ENCODE measurements at regions not wholly inside any gene's neighbourhood (a gene's known extent, or its start where the extent isn't known, plus 50 kb on each side); places are given as distances from the start of the nearest gene placed in this dataset.

DNA sequence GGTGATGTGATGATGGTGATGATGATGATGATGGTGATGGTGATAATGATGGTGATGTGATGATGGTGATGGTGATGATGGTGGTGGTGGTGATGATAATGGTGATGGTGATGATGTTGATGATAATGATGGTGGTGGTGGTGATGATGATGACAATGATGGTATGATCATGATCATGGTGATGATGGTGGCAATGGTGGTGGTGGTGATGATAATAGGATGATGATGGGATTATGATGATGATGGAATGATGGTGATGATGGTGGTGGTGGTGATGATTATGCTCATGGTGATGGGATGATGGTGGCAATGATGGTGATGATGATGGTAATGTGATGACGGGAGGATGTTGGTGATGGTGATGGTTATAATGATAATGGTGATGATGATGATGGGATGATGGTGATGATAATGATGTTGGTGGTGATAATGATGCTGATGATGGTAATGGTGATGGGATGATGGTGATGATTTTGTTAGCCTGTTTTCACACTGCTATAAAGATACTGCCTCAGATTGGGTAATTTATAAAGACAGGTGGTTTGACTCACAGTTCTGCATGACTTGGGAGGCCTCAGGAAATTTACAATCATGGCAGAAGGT is 314.8 kb upstream of the SFSWAP start:
- no peak overlapping the region for H3K9ac ChIP-seq (ENCODE audit: low read length)
- no peak overlapping the region for H2AFZ ChIP-seq (ENCODE audit: low read depth, low read length)
- H3K9me3 ChIP-seq (ENCODE audit: low read length), result no peaks in the 10 kb centered on the region
- no peaks in the 10 kb centered on the region for H3K27me3 ChIP-seq (ENCODE audit: insufficient read depth, low read depth, low read length)
- H3K36me3 ChIP-seq (ENCODE audit: insufficient read depth, low read length), result no peaks in the 10 kb centered on the region
- no peak overlapping the region for H3K27ac ChIP-seq (ENCODE audit: low read length)
- no peak overlapping the region for H3K4me3 ChIP-seq (ENCODE audit: low read length)
- no peaks in the 10 kb centered on the region for H3K79me2 ChIP-seq (replicated peaks; ENCODE audit: insufficient read depth, low read length)
- H3K4me2 ChIP-seq (ENCODE audit: low read length), result no peak overlapping the region
- H3F3A ChIP-seq (ENCODE audit: insufficient read depth, low read length, poor library complexity, severe bottlenecking), result no peaks in the 10 kb centered on the region
- no peaks in the 10 kb centered on the region for H3K9me2 ChIP-seq (ENCODE audit: insufficient read depth, low read length)
- TF ChIP-seq TAF1 (IDR thresholded peaks at IDR 0.05; ENCODE audit: low read depth) (no peak), REST (IDR thresholded peaks at IDR 0.05; ENCODE audit: borderline replicate concordance) (no peak)
- H4K20me1 ChIP-seq (ENCODE audit: insufficient read depth), result no peaks in the 10 kb centered on the region

GRCh38 chr12:131397493-131398181 is 313.3 kb upstream of the SFSWAP start:
- TF ChIP-seq EZH2 (IDR thresholded peaks at IDR 0.05; ENCODE audit: borderline replicate concordance, insufficient read depth, low read length, poor library complexity, severe bottlenecking) (no peak), SMC3 (conservative IDR thresholded peaks at IDR 0.05; ENCODE audit: poor library complexity) (no peak), TAF1 (IDR thresholded peaks at IDR 0.05; ENCODE audit: low read depth) (no peak)
- no peak overlapping the region for H3K4me2 ChIP-seq (ENCODE audit: low read length)
- H3K9me2 ChIP-seq (ENCODE audit: insufficient read depth, low read length), result no peaks in the 10 kb centered on the region
- no peak overlapping the region for H3K4me3 ChIP-seq (ENCODE audit: low read length)
- no peaks in the 10 kb centered on the region for H4K20me1 ChIP-seq (ENCODE audit: insufficient read depth)
- no peak overlapping the region for H3K27ac ChIP-seq (ENCODE audit: low read length)
- no peaks in the 10 kb centered on the region for H3K79me2 ChIP-seq (replicated peaks; ENCODE audit: insufficient read depth, low read length)
- no peaks in the 10 kb centered on the region for H3F3A ChIP-seq (ENCODE audit: insufficient read depth, low read length, poor library complexity, severe bottlenecking)
- H3K9ac ChIP-seq (ENCODE audit: low read length), result no peak overlapping the region
- H2AFZ ChIP-seq (ENCODE audit: low read depth, low read length), result no peak overlapping the region
- no peaks in the 10 kb centered on the region for H3K36me3 ChIP-seq (ENCODE audit: insufficient read depth, low read length)
- no peaks in the 10 kb centered on the region for H3K9me3 ChIP-seq (ENCODE audit: low read length)
- H3K27me3 ChIP-seq (ENCODE audit: insufficient read depth, low read depth, low read length), result no peaks in the 10 kb centered on the region

GRCh38 chr12:131399000-131399399 is 311.9 kb upstream of the SFSWAP start:
- H3F3A ChIP-seq (ENCODE audit: insufficient read depth, low read length, poor library complexity, severe bottlenecking), result no peaks in the 10 kb centered on the region
- no peak overlapping the region for H3K4me3 ChIP-seq (ENCODE audit: low read length)
- no peak overlapping the region for H2AFZ ChIP-seq (ENCODE audit: low read depth, low read length)
- no peaks in the 10 kb centered on the region for H3K36me3 ChIP-seq (ENCODE audit: insufficient read depth, low read length)
- no peak overlapping the region for H3K9ac ChIP-seq (ENCODE audit: low read length)
- H3K9me2 ChIP-seq (ENCODE audit: insufficient read depth, low read length), result no peaks in the 10 kb centered on the region
- H4K20me1 ChIP-seq (ENCODE audit: insufficient read depth), result no peaks in the 10 kb centered on the region
- no peaks in the 10 kb centered on the region for H3K79me2 ChIP-seq (replicated peaks; ENCODE audit: insufficient read depth, low read length)
- TF ChIP-seq SMC3 (conservative IDR thresholded peaks at IDR 0.05; ENCODE audit: poor library complexity) (no peak), EP300 (conservative IDR thresholded peaks at IDR 0.05; ENCODE audit: poor library complexity, severe bottlenecking) (no peak), MXI1 (conservative IDR thresholded peaks at IDR 0.05; ENCODE audit: poor library complexity, severe bottlenecking) (no peak), RAD21 (conservative IDR thresholded peaks at IDR 0.05) (no peak), REST (IDR thresholded peaks at IDR 0.05; ENCODE audit: borderline replicate concordance) (no peak), EZH2 (IDR thresholded peaks at IDR 0.05; ENCODE audit: borderline replicate concordance, insufficient read depth, low read length, poor library complexity, severe bottlenecking) (no peak), POLR2AphosphoS5 (IDR thresholded peaks at IDR 0.05) (no peak), TAF1 (IDR thresholded peaks at IDR 0.05; ENCODE audit: low read depth) (no peak)
- TF ChIP-seq, protein P1, sequence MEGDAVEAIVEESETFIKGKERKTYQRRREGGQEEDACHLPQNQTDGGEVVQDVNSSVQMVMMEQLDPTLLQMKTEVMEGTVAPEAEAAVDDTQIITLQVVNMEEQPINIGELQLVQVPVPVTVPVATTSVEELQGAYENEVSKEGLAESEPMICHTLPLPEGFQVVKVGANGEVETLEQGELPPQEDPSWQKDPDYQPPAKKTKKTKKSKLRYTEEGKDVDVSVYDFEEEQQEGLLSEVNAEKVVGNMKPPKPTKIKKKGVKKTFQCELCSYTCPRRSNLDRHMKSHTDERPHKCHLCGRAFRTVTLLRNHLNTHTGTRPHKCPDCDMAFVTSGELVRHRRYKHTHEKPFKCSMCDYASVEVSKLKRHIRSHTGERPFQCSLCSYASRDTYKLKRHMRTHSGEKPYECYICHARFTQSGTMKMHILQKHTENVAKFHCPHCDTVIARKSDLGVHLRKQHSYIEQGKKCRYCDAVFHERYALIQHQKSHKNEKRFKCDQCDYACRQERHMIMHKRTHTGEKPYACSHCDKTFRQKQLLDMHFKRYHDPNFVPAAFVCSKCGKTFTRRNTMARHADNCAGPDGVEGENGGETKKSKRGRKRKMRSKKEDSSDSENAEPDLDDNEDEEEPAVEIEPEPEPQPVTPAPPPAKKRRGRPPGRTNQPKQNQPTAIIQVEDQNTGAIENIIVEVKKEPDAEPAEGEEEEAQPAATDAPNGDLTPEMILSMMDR (IDR thresholded peaks at IDR 0.05; ENCODE audit: poor library complexity, severe bottlenecking), result no peak
- H3K27me3 ChIP-seq (ENCODE audit: insufficient read depth, low read depth, low read length), result no peaks in the 10 kb centered on the region
- no peaks in the 10 kb centered on the region for H3K9me3 ChIP-seq (ENCODE audit: low read length)
- H3K27ac ChIP-seq (ENCODE audit: low read length), result no peak overlapping the region
- H3K4me2 ChIP-seq (ENCODE audit: low read length), result no peak overlapping the region

Measured in neural cell (in vitro differentiated cells).